SK-N-SH (cell line): ENCODE measurements at regions not wholly inside any gene's neighbourhood (a gene's known extent, or its start where the extent isn't known, plus 50 kb on each side); places are given as distances from the start of the nearest gene placed in this dataset.

Experiments
- CTCF ChIA-PET: fragments of 300-600, 350-600 bp; formaldehyde crosslinking; extraction: SDS; loops from one replicate; lab custom pipeline; 2021; lab: Yijun Ruan, JAX
- POLR2A ChIA-PET: fragments of 350-600 bp; sonication (Branson Sonifier 250); formaldehyde crosslinking; extraction: SDS; loops from one replicate; lab custom pipeline; 2020; ENCODE audit warnings: antibody characterized with exemption, inconsistent platforms; lab: Yijun Ruan, JAX
- DNase-seq: peaks from one replicate; pipeline ENCODE4 v3.0.0; 2012
- H2AFZ ChIP-seq: fragments of 200-600 bp; sonication (generic); 2 replicates; pipeline ENCODE4 v1.8.1; 2016; ENCODE audit warnings: antibody characterized with exemption, mild to moderate bottlenecking, low read depth
- H3F3A ChIP-seq: fragments of 200-600 bp; sonication (generic); replicated peaks from 2 replicates; pipeline ENCODE3; 2016; ENCODE audit warnings: antibody characterized with exemption, mild to moderate bottlenecking; ENCODE audit not compliant: insufficient read depth
- H3K27ac ChIP-seq, 2 experiments: fragments of 200-500 bp in 1 of 2; fragments of 200-600 bp in 1 of 2; sonication (Bioruptor generic) in 1 of 2; sonication (generic), shearing (Covaris generic) in 1 of 2; 2 replicates each; pipeline versions ENCODE4 v1.5.1 to v1.6.1; 2014 to 2016; ENCODE audit warnings: low read depth in 2 of 2, inconsistent platforms in 1 of 2, low read length in 1 of 2, mild to moderate bottlenecking in 1 of 2, mixed read lengths in 1 of 2
- H3K27me3 ChIP-seq: fragments of 200-600 bp; sonication (generic), shearing (Covaris generic); 2 replicates; pipeline ENCODE4 v1.6.1; 2016; ENCODE audit warnings: mixed run types; ENCODE audit not compliant: insufficient read depth
- H3K36me3 ChIP-seq, 2 experiments: fragments of 200-500 bp in 1 of 2; fragments of 200-600 bp in 1 of 2; sonication (Bioruptor generic) in 1 of 2; sonication (generic) in 1 of 2; replicated peaks in 1 of 2; 2 replicates each; pipeline versions ENCODE3 to v1.5.1; 2014 to 2016; ENCODE audit warnings: low read length in 1 of 2, mild to moderate bottlenecking in 1 of 2; ENCODE audit not compliant: insufficient read depth in 2 of 2, control insufficient read depth in 1 of 2
- H3K4me1 ChIP-seq, 2 experiments: fragments of 200-500 bp in 1 of 2; fragments of 200-600 bp in 1 of 2; sonication (Bioruptor generic) in 1 of 2; sonication (generic), shearing (Covaris generic) in 1 of 2; 2 replicates each; pipeline versions ENCODE4 v1.5.1 to v1.6.1; 2014 to 2016; ENCODE audit warnings: low read depth in 1 of 2, low read length in 1 of 2, mixed run types in 1 of 2; ENCODE audit not compliant: insufficient read depth in 2 of 2, control insufficient read depth in 1 of 2
- H3K4me2 ChIP-seq: fragments of 200-600 bp; sonication (generic), shearing (Covaris generic); 2 replicates; pipeline ENCODE4 v1.6.1; 2017; ENCODE audit warnings: mixed run types
- H3K4me3 ChIP-seq, 2 experiments: fragments of 200-500 bp in 1 of 2; fragments of 200-600 bp in 1 of 2; sonication (Bioruptor generic) in 1 of 2; sonication (generic), shearing (Covaris generic) in 1 of 2; 2 replicates each; pipeline versions ENCODE4 v1.5.1 to v1.8.1; 2014 to 2016; ENCODE audit warnings: low read depth in 2 of 2, inconsistent platforms in 1 of 2, low read length in 1 of 2, mild to moderate bottlenecking in 1 of 2, mixed read lengths in 1 of 2, moderate library complexity in 1 of 2
- H3K79me2 ChIP-seq: fragments of 200-600 bp; sonication (generic); 2 replicates; pipeline ENCODE4 v1.8.1; 2017; ENCODE audit warnings: mild to moderate bottlenecking; ENCODE audit not compliant: insufficient read depth
- H3K9ac ChIP-seq: fragments of 200-600 bp; sonication (generic); 2 replicates; pipeline ENCODE4 v1.6.1; 2017; ENCODE audit warnings: mixed run types
- H3K9me2 ChIP-seq: fragments of 200-600 bp; sonication (generic); 2 replicates; pipeline ENCODE4 v1.6.1; 2017; ENCODE audit warnings: mixed run types
- H3K9me3 ChIP-seq: fragments of 200-600 bp; sonication (generic); 2 replicates; pipeline ENCODE4 v1.6.1; 2017; ENCODE audit warnings: mixed run types, mild to moderate bottlenecking, moderate library complexity
- H4K20me1 ChIP-seq: fragments of 200-600 bp; sonication (generic); 2 replicates; pipeline ENCODE4 v1.6.1; 2017; ENCODE audit warnings: mild to moderate bottlenecking, mixed run types; ENCODE audit not compliant: insufficient read depth
- ELF1 ChIP-seq: IDR thresholded peaks from 2 replicates; pipeline ENCODE4 v1.4.0; 2012
- EP300 ChIP-seq, 2 experiments: IDR thresholded peaks; 2 replicates each; pipeline versions ENCODE4 v1.4.0 to v1.6.1; 2012; ENCODE audit warnings: borderline replicate concordance in 1 of 2, low read depth in 1 of 2, low read length in 1 of 2
- FOSL2 ChIP-seq: IDR thresholded peaks from 2 replicates; pipeline ENCODE4 v1.4.0; 2012; ENCODE audit warnings: low read depth, mild to moderate bottlenecking, moderate library complexity, borderline replicate concordance
- FOXJ3 ChIP-seq: sonication (generic); formaldehyde crosslinking; IDR thresholded peaks from 2 replicates; pipeline ENCODE4 v1.5.1; 2020; ENCODE audit warnings: mild to moderate bottlenecking, missing genetic modification reagents
- GABPA ChIP-seq: IDR thresholded peaks from 2 replicates; pipeline ENCODE4 v1.4.0; 2012; ENCODE audit warnings: low read depth, mild to moderate bottlenecking
- JUND ChIP-seq: IDR thresholded peaks from 2 replicates; pipeline ENCODE4 v1.4.0; 2012
- MEF2A ChIP-seq: IDR thresholded peaks from 2 replicates; pipeline ENCODE4 v1.4.0; 2012; ENCODE audit warnings: low read depth, borderline replicate concordance
- NFIC ChIP-seq: IDR thresholded peaks from 2 replicates; pipeline ENCODE4 v1.4.0; 2012; ENCODE audit warnings: borderline replicate concordance
- NRF1 ChIP-seq: IDR thresholded peaks from 2 replicates; pipeline ENCODE4 v1.6.1; 2012; ENCODE audit warnings: low read depth, mild to moderate bottlenecking, low read length
- POLR2AphosphoS5 ChIP-seq: IDR thresholded peaks from 2 replicates; pipeline ENCODE4 v1.6.1; 2012; ENCODE audit warnings: low read depth, low read length
- RXRA ChIP-seq: IDR thresholded peaks from 2 replicates; pipeline ENCODE4 v1.4.0; 2012; ENCODE audit warnings: low read depth, mild to moderate bottlenecking, borderline replicate concordance
- TCF12 ChIP-seq: IDR thresholded peaks from 2 replicates; pipeline ENCODE4 v1.4.0; 2012
- TEAD4 ChIP-seq: IDR thresholded peaks from 2 replicates; pipeline ENCODE4 v1.4.0; 2012; ENCODE audit warnings: mild to moderate bottlenecking, borderline replicate concordance; ENCODE audit not compliant: insufficient read depth
- YY1 ChIP-seq: IDR thresholded peaks from 2 replicates; pipeline ENCODE4 v1.4.0; 2012; ENCODE audit warnings: low read depth, mild to moderate bottlenecking
- WGBS: methylation state at CpG from one replicate; pipeline ENCODE4 v1.1.6; 2017; ENCODE audit warnings: low lambda C conversion rate; 5-methylcytosine and 5-hydroxymethylcytosine counted together
- TF ChIP-seq, protein P1 (sequence below): fragments of 150-350 bp; IDR thresholded peaks from 2 replicates; pipeline ENCODE4 v1.6.1; 2016; ENCODE audit warnings: mild to moderate bottlenecking, low read depth, low read length
- TF ChIP-seq, protein P2 (sequence below): IDR thresholded peaks from 2 replicates; pipeline ENCODE4 v1.4.0; 2012; ENCODE audit warnings: low read depth, borderline replicate concordance
- TF ChIP-seq, protein P3 (sequence below): IDR thresholded peaks from 2 replicates; pipeline ENCODE4 v1.4.0; 2012; ENCODE audit warnings: low read depth, borderline replicate concordance
- TF ChIP-seq, protein P4 (sequence below): IDR thresholded peaks from 2 replicates; pipeline ENCODE4; 2012

DNA sequence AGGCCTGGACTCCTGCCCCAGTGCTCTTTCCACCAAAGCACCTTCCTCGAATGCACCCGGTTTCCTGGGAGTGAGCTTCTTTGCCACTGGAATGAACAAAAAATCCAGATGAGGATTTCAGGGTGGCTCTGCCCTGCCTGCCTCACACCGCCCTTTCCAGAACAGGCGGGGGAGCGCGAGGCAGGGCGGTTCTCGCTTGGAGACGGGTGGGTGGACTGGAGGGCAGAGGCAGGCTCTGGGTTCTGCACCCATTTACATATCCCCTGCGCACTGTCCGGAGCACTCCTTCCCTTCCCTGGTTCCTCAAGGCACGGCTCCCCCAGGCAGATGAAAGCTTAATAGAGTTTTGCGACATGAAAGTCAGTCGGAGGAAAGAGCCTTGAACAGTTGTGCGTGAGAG, 69.7 kb upstream of the DLK1 start:
- TF ChIP-seq YY1: no peak
- TF ChIP-seq NRF1: no peak
- TF ChIP-seq NFIC: no peak
- TF ChIP-seq FOXJ3 (CRISPR knock-in tag): no peak
- no peak for TF ChIP-seq TCF12
- no peak for TF ChIP-seq GABPA
- TF ChIP-seq FOSL2: no peak
- TF ChIP-seq, protein P1, sequence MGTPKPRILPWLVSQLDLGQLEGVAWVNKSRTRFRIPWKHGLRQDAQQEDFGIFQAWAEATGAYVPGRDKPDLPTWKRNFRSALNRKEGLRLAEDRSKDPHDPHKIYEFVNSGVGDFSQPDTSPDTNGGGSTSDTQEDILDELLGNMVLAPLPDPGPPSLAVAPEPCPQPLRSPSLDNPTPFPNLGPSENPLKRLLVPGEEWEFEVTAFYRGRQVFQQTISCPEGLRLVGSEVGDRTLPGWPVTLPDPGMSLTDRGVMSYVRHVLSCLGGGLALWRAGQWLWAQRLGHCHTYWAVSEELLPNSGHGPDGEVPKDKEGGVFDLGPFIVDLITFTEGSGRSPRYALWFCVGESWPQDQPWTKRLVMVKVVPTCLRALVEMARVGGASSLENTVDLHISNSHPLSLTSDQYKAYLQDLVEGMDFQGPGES: no peak
- TF ChIP-seq RXRA: no peak
- TF ChIP-seq, protein P2, sequence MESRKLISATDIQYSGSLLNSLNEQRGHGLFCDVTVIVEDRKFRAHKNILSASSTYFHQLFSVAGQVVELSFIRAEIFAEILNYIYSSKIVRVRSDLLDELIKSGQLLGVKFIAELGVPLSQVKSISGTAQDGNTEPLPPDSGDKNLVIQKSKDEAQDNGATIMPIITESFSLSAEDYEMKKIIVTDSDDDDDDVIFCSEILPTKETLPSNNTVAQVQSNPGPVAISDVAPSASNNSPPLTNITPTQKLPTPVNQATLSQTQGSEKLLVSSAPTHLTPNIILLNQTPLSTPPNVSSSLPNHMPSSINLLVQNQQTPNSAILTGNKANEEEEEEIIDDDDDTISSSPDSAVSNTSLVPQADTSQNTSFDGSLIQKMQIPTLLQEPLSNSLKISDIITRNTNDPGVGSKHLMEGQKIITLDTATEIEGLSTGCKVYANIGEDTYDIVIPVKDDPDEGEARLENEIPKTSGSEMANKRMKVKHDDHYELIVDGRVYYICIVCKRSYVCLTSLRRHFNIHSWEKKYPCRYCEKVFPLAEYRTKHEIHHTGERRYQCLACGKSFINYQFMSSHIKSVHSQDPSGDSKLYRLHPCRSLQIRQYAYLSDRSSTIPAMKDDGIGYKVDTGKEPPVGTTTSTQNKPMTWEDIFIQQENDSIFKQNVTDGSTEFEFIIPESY: no peak
- TF ChIP-seq, protein P3, sequence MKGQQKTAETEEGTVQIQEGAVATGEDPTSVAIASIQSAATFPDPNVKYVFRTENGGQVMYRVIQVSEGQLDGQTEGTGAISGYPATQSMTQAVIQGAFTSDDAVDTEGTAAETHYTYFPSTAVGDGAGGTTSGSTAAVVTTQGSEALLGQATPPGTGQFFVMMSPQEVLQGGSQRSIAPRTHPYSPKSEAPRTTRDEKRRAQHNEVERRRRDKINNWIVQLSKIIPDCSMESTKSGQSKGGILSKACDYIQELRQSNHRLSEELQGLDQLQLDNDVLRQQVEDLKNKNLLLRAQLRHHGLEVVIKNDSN: no peak
- no peak for TF ChIP-seq MEF2A
- TF ChIP-seq ELF1: no peak
- peaks cover 0 to 65% of the 10 kb centered on the region in 2 experiments; a peak in 2 of 4 replicates for H3K4me1 ChIP-seq
- POLR2A ChIA-PET: interaction anchor here (0.9 to 1.7 kb wide), 2 partner anchors 75 to 77 kb away, joined by 3 to 6 read pairs; no protein-coding TSS in a partner anchor
- CTCF ChIA-PET: interaction anchor here (0.8 to 5.8 kb wide), 17 partner anchors 8 to 273 kb away, joined by 3 to 33 read pairs (median 6); no protein-coding TSS in a partner anchor
- H3F3A ChIP-seq: no peaks in the 10 kb centered on the region
- DNase-seq: no peak
- H2AFZ ChIP-seq: no peak overlapping the region
- no peak overlapping the region for H3K4me3 ChIP-seq
- H3K27me3 ChIP-seq: no peaks in the 10 kb centered on the region
- no peak overlapping the region for H3K9ac ChIP-seq
- no peak overlapping the region for H3K4me2 ChIP-seq
- no peaks in the 10 kb centered on the region for H3K79me2 ChIP-seq
- 90% methylated on average over 15 of the region's 15 CpGs for WGBS
- H4K20me1 ChIP-seq: no peaks in the 10 kb centered on the region
- H3K9me2 ChIP-seq: no peaks in the 10 kb centered on the region
- H3K36me3 ChIP-seq: no peaks in the 10 kb centered on the region
- H3K27ac ChIP-seq: peak overlapping the region in 1 of 2 experiments; percentile 40; a peak in 1 of 4 replicates
- no peaks in the 10 kb centered on the region for H3K9me3 ChIP-seq

DNA sequence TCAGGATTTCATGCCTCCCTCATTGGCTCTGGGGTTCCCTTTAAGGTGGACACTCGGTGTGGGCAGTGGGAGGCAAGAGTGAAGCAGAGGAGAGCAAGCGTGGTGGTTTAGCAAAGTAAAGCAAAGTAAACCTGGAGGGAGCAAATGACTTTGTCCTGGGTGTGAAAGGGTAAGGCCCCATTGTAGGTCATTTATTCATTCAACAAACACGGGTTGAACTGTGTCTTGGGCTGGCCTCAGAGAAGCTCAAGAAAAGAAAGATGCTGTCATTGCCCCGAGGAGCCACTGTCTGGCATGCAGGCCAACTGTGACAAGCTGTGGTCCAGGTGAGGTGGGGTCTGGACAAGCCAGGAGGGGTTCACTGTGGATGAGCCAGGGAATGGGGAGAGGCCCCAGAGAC, 68.9 kb upstream of the DLK1 start:
- no peak overlapping the region for H2AFZ ChIP-seq
- H3K79me2 ChIP-seq: no peaks in the 10 kb centered on the region
- 49% methylated on average over 4 of the region's 4 CpGs for WGBS
- no peak overlapping the region for H3K9ac ChIP-seq
- no peak for DNase-seq
- no peaks in the 10 kb centered on the region for H3K9me2 ChIP-seq
- TF ChIP-seq, protein P4, sequence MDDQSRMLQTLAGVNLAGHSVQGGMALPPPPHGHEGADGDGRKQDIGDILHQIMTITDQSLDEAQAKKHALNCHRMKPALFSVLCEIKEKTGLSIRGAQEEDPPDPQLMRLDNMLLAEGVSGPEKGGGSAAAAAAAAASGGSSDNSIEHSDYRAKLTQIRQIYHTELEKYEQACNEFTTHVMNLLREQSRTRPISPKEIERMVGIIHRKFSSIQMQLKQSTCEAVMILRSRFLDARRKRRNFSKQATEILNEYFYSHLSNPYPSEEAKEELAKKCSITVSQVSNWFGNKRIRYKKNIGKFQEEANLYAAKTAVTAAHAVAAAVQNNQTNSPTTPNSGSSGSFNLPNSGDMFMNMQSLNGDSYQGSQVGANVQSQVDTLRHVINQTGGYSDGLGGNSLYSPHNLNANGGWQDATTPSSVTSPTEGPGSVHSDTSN: no peak
- TF ChIP-seq RXRA (no peak), JUND (no peak), TEAD4 (no peak), NFIC (no peak), EP300 (IDR thresholded peaks at IDR 0.05; ENCODE audit: borderline replicate concordance in 1 of 2, low read depth in 1 of 2, low read length in 1 of 2) (no peak), POLR2AphosphoS5 (no peak)
- no peaks in the 10 kb centered on the region for H3K27me3 ChIP-seq
- no peak overlapping the region; a peak in 1 of 4 replicates for H3K27ac ChIP-seq
- POLR2A ChIA-PET: interaction anchor here (0.9 to 1.3 kb wide), 3 partner anchors 16 to 89 kb away, joined by 3 to 8 read pairs (median 3); no protein-coding TSS in a partner anchor
- no peaks in the 10 kb centered on the region for H3F3A ChIP-seq
- CTCF ChIA-PET: interaction anchor here (0.8 to 5.8 kb wide), 13 partner anchors 8 to 971 kb away, joined by 3 to 33 read pairs (median 6); no protein-coding TSS in a partner anchor
- H3K4me3 ChIP-seq: no peak overlapping the region
- H3K36me3 ChIP-seq: no peaks in the 10 kb centered on the region
- H3K4me2 ChIP-seq: no peak overlapping the region
- H3K4me1 ChIP-seq: peaks cover 0 to 59% of the 10 kb centered on the region in 2 experiments; a peak in 2 of 4 replicates
- no peaks in the 10 kb centered on the region for H4K20me1 ChIP-seq
- no peaks in the 10 kb centered on the region for H3K9me3 ChIP-seq
